HepG2 (cell line): ENCODE measurements at regions not wholly inside any gene's neighbourhood (a gene's known extent, or its start where the extent isn't known, plus 50 kb on each side); places are given as distances from the start of the nearest gene placed in this dataset.

Experiments
- CAMTA2 ChIP-seq: sonication (generic); formaldehyde crosslinking; IDR thresholded peaks from 2 replicates; pipeline ENCODE4 v1.4.0; 2020; ENCODE audit warnings: mild to moderate bottlenecking, missing genetic modification reagents, borderline replicate concordance
- DNMT1 ChIP-seq: sonication (generic); formaldehyde crosslinking; IDR thresholded peaks from 2 replicates; pipeline ENCODE4 v1.5.1; 2020; ENCODE audit warnings: mild to moderate bottlenecking, missing genetic modification reagents
- ELF4 ChIP-seq: sonication (generic); formaldehyde crosslinking; IDR thresholded peaks from 2 replicates; pipeline ENCODE4 v1.5.0; 2020; ENCODE audit warnings: missing genetic modification reagents, mild to moderate bottlenecking, moderate library complexity, borderline replicate concordance
- FOXK2 ChIP-seq: fragments of 450-650 bp; IDR thresholded peaks from 2 replicates; pipeline ENCODE4 v1.6.1; 2016
- FOXO1 ChIP-seq: sonication (generic); formaldehyde crosslinking; IDR thresholded peaks from 2 replicates; pipeline ENCODE4 v1.4.0; 2020; ENCODE audit warnings: missing genetic modification reagents
- GATA4 ChIP-seq: sonication (generic); IDR thresholded peaks from 2 replicates; pipeline ENCODE4 v1.6.1; 2016; ENCODE audit warnings: antibody characterized with exemption, low read depth, borderline replicate concordance
- LRRFIP1 ChIP-seq: sonication (generic); formaldehyde crosslinking; conservative IDR thresholded peaks from 2 replicates; pipeline ENCODE4 v1.4.0; 2020; ENCODE audit warnings: missing genetic modification reagents
- REST ChIP-seq, 2 experiments: IDR thresholded peaks; 2 replicates each; pipeline ENCODE4 v1.6.1; 2011 to 2012; ENCODE audit warnings: low read length in 2 of 2, borderline replicate concordance in 1 of 2, low read depth in 1 of 2, mild to moderate bottlenecking in 1 of 2, moderate library complexity in 1 of 2
- SNRNP70 ChIP-seq: fragments of 200-400 bp; formaldehyde crosslinking; IDR thresholded peaks from 2 replicates; pipeline ENCODE4 v1.6.1; 2017; ENCODE audit warnings: mild to moderate bottlenecking, low read depth, low read length, moderate library complexity
- SRSF4 ChIP-seq: fragments of 200-400 bp; formaldehyde crosslinking; IDR thresholded peaks from one replicate; pipeline ENCODE4 v1.6.1; 2018; ENCODE audit warnings: mild to moderate bottlenecking, low read depth, low read length, moderate library complexity; ENCODE audit not compliant: poor library complexity, severe bottlenecking
- TOE1 ChIP-seq: sonication (generic); formaldehyde crosslinking; IDR thresholded peaks from 2 replicates; pipeline ENCODE4 v1.4.0; 2020; ENCODE audit warnings: mild to moderate bottlenecking, missing genetic modification reagents
- ZFP36L2 ChIP-seq: sonication (generic); formaldehyde crosslinking; IDR thresholded peaks from 2 replicates; pipeline ENCODE4 v1.4.0; 2020; ENCODE audit warnings: missing genetic modification reagents
- ZNF17 ChIP-seq: sonication (generic); formaldehyde crosslinking; IDR thresholded peaks from 2 replicates; pipeline ENCODE4 v1.5.0; 2020; ENCODE audit warnings: mild to moderate bottlenecking, missing genetic modification reagents
- ZNF280D ChIP-seq: sonication (generic); formaldehyde crosslinking; IDR thresholded peaks from 2 replicates; pipeline ENCODE4 v1.5.1; 2020; ENCODE audit warnings: mild to moderate bottlenecking, missing genetic modification reagents
- TF ChIP-seq, protein P1 (sequence below): sonication (generic); formaldehyde crosslinking; IDR thresholded peaks from 2 replicates; pipeline ENCODE4 v1.4.0; 2020; ENCODE audit warnings: mild to moderate bottlenecking, missing genetic modification reagents
- TF ChIP-seq, protein P2 (sequence below): sonication (generic); formaldehyde crosslinking; IDR thresholded peaks from 2 replicates; pipeline ENCODE4 v1.5.0; 2020; ENCODE audit warnings: missing genetic modification reagents
- TF ChIP-seq, protein P3 (sequence below): sonication (generic); formaldehyde crosslinking; IDR thresholded peaks from 2 replicates; pipeline ENCODE4 v1.5.1; 2020; ENCODE audit warnings: missing genetic modification reagents, mild to moderate bottlenecking, borderline replicate concordance

DNA sequence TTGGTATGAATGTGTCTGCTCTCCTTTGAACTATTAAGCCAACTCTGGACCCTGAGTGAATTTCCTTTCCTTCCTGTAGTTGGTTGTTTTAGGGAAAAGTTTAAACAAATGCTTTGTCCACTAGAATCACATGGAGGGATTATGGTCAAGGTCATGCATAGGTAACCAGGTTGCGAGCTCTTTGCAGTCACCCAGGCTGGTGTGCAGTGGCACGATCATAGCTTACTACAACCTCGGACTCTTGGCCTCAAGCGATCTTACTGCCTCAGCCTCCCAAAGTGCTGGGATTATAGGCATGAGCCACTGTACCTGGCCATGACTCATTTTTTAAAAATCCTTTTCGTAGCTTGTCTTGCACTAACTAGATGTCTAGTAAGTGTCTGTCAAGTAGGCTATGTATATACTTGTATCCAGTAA, 88.0 kb upstream of the SOX4 start (continued):
- TF ChIP-seq ZFP36L2 (CRISPR knock-in tag) (no peak), FOXK2 (no peak), LRRFIP1 (no peak), ELF4 (CRISPR knock-in tag) (no peak), TOE1 (CRISPR knock-in tag) (no peak), SRSF4 (no peak), SNRNP70 (no peak), REST (IDR thresholded peaks at IDR 0.05; ENCODE audit: borderline replicate concordance in 1 of 2, low read depth in 1 of 2, low read length in 2 of 2) (no peak), GATA4 (no peak), CAMTA2 (no peak), ZNF280D (CRISPR knock-in tag) (peak; percentile 37; the same call in 1 of the 2 replicates), ZNF17 (CRISPR knock-in tag) (no peak), FOXO1 (CRISPR knock-in tag) (peak; percentile 90), DNMT1 (CRISPR knock-in tag) (no peak)
- TF ChIP-seq, protein P1, sequence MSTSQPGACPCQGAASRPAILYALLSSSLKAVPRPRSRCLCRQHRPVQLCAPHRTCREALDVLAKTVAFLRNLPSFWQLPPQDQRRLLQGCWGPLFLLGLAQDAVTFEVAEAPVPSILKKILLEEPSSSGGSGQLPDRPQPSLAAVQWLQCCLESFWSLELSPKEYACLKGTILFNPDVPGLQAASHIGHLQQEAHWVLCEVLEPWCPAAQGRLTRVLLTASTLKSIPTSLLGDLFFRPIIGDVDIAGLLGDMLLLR, result no peak
- TF ChIP-seq, protein P2, sequence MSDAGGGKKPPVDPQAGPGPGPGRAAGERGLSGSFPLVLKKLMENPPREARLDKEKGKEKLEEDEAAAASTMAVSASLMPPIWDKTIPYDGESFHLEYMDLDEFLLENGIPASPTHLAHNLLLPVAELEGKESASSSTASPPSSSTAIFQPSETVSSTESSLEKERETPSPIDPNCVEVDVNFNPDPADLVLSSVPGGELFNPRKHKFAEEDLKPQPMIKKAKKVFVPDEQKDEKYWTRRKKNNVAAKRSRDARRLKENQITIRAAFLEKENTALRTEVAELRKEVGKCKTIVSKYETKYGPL, result no peak
- TF ChIP-seq, protein P3, sequence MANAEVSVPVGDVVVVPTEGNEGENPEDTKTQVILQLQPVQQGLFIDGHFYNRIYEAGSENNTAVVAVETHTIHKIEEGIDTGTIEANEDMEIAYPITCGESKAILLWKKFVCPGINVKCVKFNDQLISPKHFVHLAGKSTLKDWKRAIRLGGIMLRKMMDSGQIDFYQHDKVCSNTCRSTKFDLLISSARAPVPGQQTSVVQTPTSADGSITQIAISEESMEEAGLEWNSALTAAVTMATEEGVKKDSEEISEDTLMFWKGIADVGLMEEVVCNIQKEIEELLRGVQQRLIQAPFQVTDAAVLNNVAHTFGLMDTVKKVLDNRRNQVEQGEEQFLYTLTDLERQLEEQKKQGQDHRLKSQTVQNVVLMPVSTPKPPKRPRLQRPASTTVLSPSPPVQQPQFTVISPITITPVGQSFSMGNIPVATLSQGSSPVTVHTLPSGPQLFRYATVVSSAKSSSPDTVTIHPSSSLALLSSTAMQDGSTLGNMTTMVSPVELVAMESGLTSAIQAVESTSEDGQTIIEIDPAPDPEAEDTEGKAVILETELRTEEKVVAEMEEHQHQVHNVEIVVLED (CRISPR knock-in tag), result no peak
